GM12872 (cell line): ENCODE measurements at regions not wholly inside any gene's neighbourhood (a gene's known extent, or its start where the extent isn't known, plus 50 kb on each side); places are given as distances from the start of the nearest gene placed in this dataset.

ENCODE experiments used
- TF ChIP-seq, protein P1 (sequence below): IDR thresholded peaks from 3 replicates; pipeline ENCODE4 v1.5.1; 2011; ENCODE audit warnings: low read depth, mild to moderate bottlenecking, low read length, moderate library complexity; ENCODE audit not compliant: insufficient read depth

DNA sequence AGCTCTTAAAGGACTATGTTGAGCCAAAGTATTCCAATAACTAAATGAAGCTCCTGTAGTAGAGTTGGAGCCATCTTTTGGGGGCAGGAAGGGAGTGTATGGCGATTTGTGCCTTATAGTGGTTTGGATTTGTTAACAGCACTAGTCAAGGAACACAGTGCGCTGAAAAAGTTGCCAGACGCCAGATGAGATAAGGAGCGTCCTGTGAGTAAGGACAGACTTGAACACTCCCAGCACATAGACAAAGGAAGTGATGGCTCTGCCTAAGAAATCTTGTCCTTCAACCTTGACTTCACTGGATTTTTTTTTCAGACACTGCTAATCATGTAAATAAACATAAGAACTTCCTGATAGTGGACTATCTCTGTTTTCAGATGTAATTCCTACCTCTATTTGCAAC lies 136.9 kb downstream of the TRMT11 start:
- TF ChIP-seq, protein P1, sequence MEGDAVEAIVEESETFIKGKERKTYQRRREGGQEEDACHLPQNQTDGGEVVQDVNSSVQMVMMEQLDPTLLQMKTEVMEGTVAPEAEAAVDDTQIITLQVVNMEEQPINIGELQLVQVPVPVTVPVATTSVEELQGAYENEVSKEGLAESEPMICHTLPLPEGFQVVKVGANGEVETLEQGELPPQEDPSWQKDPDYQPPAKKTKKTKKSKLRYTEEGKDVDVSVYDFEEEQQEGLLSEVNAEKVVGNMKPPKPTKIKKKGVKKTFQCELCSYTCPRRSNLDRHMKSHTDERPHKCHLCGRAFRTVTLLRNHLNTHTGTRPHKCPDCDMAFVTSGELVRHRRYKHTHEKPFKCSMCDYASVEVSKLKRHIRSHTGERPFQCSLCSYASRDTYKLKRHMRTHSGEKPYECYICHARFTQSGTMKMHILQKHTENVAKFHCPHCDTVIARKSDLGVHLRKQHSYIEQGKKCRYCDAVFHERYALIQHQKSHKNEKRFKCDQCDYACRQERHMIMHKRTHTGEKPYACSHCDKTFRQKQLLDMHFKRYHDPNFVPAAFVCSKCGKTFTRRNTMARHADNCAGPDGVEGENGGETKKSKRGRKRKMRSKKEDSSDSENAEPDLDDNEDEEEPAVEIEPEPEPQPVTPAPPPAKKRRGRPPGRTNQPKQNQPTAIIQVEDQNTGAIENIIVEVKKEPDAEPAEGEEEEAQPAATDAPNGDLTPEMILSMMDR = no peak

DNA sequence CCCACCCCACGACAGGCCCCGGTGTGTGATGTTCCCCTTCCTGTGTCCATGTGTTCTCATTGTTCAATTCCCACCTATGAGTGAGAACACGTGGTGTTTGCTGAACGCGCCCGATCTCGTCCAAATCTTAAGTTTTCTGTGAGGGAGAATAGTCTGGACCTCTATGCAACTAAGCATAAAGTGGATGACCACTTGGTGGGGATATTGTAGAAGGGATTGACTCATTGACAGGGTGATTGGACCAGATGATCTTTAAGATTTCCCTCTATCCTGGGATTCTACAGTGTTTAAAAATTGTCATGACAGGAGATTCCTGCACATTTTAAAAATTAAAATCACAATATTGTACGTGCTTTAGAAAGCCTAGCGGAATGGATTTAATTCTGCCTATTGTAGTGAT lies 141.3 kb downstream of the TRMT11 start:
- TF ChIP-seq, protein P1 = no peak

DNA sequence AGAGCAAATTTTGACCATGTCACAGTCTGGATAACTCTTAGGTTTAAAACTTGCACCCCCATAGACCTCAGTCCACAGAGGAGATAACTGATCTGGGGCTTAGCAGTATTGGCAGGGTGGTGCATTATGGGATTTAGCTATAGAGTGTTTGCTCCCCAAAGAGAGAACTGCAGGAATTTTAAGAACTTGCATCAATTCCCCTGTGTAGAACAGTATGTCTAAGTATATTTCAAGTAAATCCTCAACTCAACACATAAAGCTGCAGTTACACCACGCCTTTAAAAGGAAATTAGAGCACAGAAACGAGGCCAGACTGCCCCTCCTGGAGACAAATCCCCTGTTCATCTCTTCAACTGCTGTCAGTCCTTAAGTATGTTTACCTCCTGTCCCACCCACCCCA lies 144.9 kb downstream of the TRMT11 start:
- TF ChIP-seq, protein P1 = no peak

DNA sequence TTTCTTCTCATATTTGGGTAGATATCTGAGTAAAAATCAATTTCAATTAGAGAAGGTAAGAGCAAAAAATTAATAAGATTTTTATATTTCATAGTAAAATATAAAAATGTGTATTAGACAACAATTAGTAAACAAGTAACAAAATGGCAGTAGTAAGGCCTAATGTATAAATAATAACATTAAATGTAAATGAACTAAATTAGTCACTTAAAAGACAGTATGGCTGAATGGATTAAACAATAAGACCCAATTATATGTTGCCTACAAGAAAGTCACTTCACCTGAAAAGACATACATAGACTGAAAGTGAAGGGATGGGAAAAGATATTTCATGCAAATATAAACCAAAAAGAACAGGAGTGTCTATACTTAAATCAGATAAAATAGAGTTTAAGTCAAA lies 147.6 kb downstream of the TRMT11 start:
- TF ChIP-seq, protein P1 = no peak

DNA sequence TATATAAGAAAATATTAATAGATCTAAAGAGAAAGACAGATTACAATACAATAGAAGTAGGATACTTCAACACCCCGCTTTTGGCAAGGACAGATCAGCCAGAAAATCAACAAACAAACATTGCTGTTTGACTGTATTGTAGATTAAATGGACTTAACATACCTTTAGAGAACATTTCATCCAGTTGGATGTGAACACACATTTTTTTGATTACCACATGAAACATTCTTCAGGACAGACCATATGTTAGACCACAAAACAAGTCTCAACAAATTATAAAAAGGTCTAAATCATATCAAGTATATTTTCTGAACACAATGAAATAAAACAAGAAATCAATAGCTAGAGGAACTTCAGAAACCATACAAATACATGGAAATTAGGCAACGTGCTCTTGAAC lies 148.2 kb downstream of the TRMT11 start:
- TF ChIP-seq, protein P1 = no peak

DNA sequence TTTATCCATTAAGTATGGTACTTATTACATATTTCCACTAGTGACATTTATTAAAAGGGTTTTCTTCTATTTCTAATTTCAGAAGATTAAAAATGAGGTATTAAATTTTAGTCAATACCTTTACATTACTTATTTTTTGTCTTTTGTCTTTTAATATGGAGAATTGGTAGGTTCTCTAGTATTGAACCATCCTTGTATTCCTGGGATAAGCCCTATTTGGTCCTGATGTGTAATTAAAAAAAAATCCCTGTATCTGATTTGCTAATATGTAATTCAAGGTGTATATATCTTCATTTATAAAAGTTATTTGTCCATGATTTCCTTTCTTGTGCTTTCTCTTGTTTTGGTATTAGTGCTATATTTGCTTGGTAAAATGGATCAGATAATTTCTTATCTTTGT lies 153.7 kb downstream of the TRMT11 start:
- TF ChIP-seq, protein P1 = no peak

DNA sequence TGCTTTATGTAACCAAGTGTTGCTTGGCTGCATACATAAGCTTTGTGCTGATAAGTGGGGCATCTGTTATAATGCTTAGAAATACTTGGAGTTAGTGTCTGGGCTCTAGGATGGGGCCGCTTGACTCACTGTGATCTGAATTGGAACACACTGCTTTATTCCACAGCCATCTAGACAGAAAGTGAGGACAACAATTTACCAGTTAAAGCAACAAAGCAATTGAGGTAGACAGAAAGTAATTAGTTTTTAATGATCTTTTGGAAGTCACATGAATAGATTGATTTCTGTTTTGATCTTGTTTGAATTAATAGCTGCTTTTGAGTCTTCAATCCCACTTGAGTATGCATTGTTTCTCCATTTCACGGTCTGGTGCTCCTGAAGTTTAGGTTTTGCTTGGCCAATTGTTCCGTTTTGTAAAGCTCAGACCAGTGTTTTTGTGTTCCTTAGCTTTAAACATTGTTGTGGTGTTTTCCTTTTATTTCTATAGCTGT lies 157.5 kb downstream of the TRMT11 start:
- TF ChIP-seq, protein P1 = no peak

DNA sequence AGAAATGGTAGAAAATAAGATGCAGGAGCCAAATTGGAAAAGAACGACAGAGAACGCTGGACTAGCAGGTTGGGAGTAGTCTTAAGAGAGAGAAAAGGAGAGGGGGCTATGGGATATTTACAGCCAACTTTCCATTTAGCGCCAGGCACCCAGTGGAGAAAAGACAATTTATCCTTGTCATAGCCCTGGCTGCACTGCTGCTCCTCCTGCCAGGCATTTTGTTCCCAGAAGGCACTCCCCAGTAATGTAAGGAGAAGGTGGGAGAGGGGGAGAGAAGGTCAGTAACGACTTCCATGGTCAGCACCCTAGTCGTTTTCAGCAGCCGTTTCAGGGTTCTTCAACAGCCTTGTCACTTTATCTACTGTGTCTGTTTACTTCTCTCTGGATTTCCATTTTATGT lies 159.0 kb downstream of the TRMT11 start:
- TF ChIP-seq, protein P1 = no peak
